Ovary (tissue), 7 donors: ENCODE measurements at regions not wholly inside any gene's neighbourhood (a gene's known extent, or its start where the extent isn't known, plus 50 kb on each side); places are given as distances from the start of the nearest gene placed in this dataset.

ENCODE experiments used
- DNase-seq, 5 donors: peaks; one replicate each; pipeline ENCODE4 v3.0.0-alpha.2; 2019 to 2020
- H3K27ac ChIP-seq, 2 donors: fragments of 200-600 bp; one replicate each; pipeline versions ENCODE4 v1.5.1 to v1.8.0; 2019 to 2022
- H3K27me3 ChIP-seq: fragments of 200-600 bp; one replicate; pipeline ENCODE4 v1.8.0; 2022
- H3K36me3 ChIP-seq: fragments of 200-600 bp; sonication (generic); one replicate; pipeline ENCODE4 v1.5.1; 2019
- H3K4me1 ChIP-seq: one replicate; pipeline ENCODE4 v1.8.1; 2013; ENCODE audit warnings: mild to moderate bottlenecking, moderate library complexity; ENCODE audit not compliant: insufficient read depth
- H3K4me3 ChIP-seq: fragments of 200-600 bp; sonication (generic); one replicate; pipeline ENCODE4 v1.5.1; 2017
- H3K9me3 ChIP-seq, 2 donors: fragments of 200-600 bp in 1 of 2; sonication (generic) in 1 of 2; one replicate each; pipeline versions ENCODE4 v1.5.1 to v1.8.1; 2013 to 2019; ENCODE audit warnings: mild to moderate bottlenecking in 1 of 2, moderate library complexity in 1 of 2
- CTCF ChIP-seq, 3 donors: fragments of 450-650 bp in 2 of 3; fragments of 200-600 bp in 1 of 3; IDR thresholded peaks; one replicate each; pipeline versions ENCODE4 v1.5.1 to v1.8.0; 2016 to 2022; ENCODE audit warnings: antibody characterized with exemption in 3 of 3, mild to moderate bottlenecking in 1 of 3
- EP300 ChIP-seq: sonication (generic); formaldehyde crosslinking; IDR thresholded peaks from one replicate; pipeline ENCODE4 v1.6.1; 2017; ENCODE audit warnings: antibody characterized with exemption
- POLR2A ChIP-seq: fragments of 450-650 bp; IDR thresholded peaks from one replicate; pipeline ENCODE4 v1.6.1; 2017; ENCODE audit warnings: antibody characterized with exemption, mild to moderate bottlenecking, moderate library complexity
- WGBS, 3 donors: extraction: QIAGEN DNeasy Blood & Tissue Kit in 1 of 3; methylation state at CpG; one replicate each; pipeline versions ENCODE4 v1.1.5 to v1.1.7; 2013 to 2017; 5-methylcytosine and 5-hydroxymethylcytosine counted together
- intact Hi-C, 4 donors: fragments of 100-400 bp; cut with DNase I; formaldehyde crosslinking; loops; one replicate each; pipeline versions ENCODE4 v1.11.0 to v1.15.1; 2022 to 2023
- donor health status: DM: no; HTN: no; CAD: no; lungs with moderate emphysema.
- donor health status: DM: no; HTN: no; CAD: no.
- donor health status: Bipolar disorder and iron deficiency.
- donor health status: DM: no; HTN: no; CAD: no.
- donor health status: DM: yes; HTN: yes; CAD: no.

GRCh38 chr10:33057620-33058019 is 99.6 kb upstream of the ITGB1 start:
- Histone ChIP-seq H3K27me3 (no peaks in the 10 kb centered on the region), H3K9me3 (no peaks in the 10 kb centered on the region), H3K27ac (no peak overlapping the region), H3K4me1 (no peaks in the 10 kb centered on the region), H3K36me3 (no peaks in the 10 kb centered on the region), H3K4me3 (no peak overlapping the region)
- intact Hi-C loops = no loop called here
- no peak for TF ChIP-seq EP300
- TF ChIP-seq CTCF (IDR thresholded peaks at IDR 0.05) = no peak
- no peak for TF ChIP-seq POLR2A
- DNase-seq = no peak
- WGBS, 3 donors = 93 to 96% (median 94%) methylated on average over 12 of the region's 12 CpGs

- Histone ChIP-seq H3K4me3 (no peak overlapping the region), H3K27me3 (no peaks in the 10 kb centered on the region), H3K36me3 (no peaks in the 10 kb centered on the region), H3K27ac (no peak overlapping the region), H3K4me1 (no peaks in the 10 kb centered on the region), H3K9me3 (no peaks in the 10 kb centered on the region)
- TF ChIP-seq POLR2A (no peak), EP300 (no peak), CTCF (IDR thresholded peaks at IDR 0.05) (no peak)
- DNase-seq = no peak
- WGBS, 3 donors = 80 to 88% (median 84%) methylated on average over 4 of the region's 4 CpGs
- intact Hi-C loops = no loop called here
These were observed 99.0 kb upstream of the ITGB1 start for GRCh38 chr10:33056828-33057596.

GRCh38 chr10:33055625-33056024 is 97.6 kb upstream of the ITGB1 start:
- intact Hi-C loops = no loop called here
- no peak for DNase-seq

GRCh38 chr10:33052915-33053810 is 95.1 kb upstream of the ITGB1 start:
- H3K9me3 ChIP-seq = no peaks in the 10 kb centered on the region
- TF ChIP-seq EP300 (no peak), CTCF (IDR thresholded peaks at IDR 0.05) (no peak), POLR2A (no peak)
- H3K4me3 ChIP-seq = no peak overlapping the region
- no peaks in the 10 kb centered on the region for H3K27me3 ChIP-seq
- no peak overlapping the region for H3K27ac ChIP-seq
- no peak for DNase-seq
- H3K36me3 ChIP-seq = no peaks in the 10 kb centered on the region
- WGBS, 3 donors = 64 to 84% (median 70%) methylated on average over 9 of the region's 9 CpGs
- H3K4me1 ChIP-seq = no peaks in the 10 kb centered on the region
- intact Hi-C loops = no loop called here

More at GRCh38 chr10:33055625-33056024, 97.6 kb upstream of the ITGB1 start:
- Histone ChIP-seq H3K36me3 (no peaks in the 10 kb centered on the region), H3K9me3 (no peaks in the 10 kb centered on the region), H3K4me3 (no peak overlapping the region), H3K27me3 (no peaks in the 10 kb centered on the region), H3K4me1 (no peaks in the 10 kb centered on the region), H3K27ac (no peak overlapping the region)
- TF ChIP-seq POLR2A (no peak), CTCF (IDR thresholded peaks at IDR 0.05) (no peak), EP300 (no peak)
